GM18868 (cell line): ENCODE measurements at regions not wholly inside any gene's neighbourhood (a gene's known extent, or its start where the extent isn't known, plus 50 kb on each side); places are given as distances from the start of the nearest gene placed in this dataset.

Experiments
- ATAC-seq: cut with Tn5 transposase; IDR thresholded peaks from one replicate; pipeline ENCODE4 v1.9.1; 2021; ENCODE audit warnings: mild to moderate bottlenecking, moderate library complexity; ENCODE audit not compliant: unreplicated experiment

- ATAC-seq: no peak
These were observed 109.6 kb upstream of the BACH2 start for GRCh38 chr6:90406142-90406794.

DNA sequence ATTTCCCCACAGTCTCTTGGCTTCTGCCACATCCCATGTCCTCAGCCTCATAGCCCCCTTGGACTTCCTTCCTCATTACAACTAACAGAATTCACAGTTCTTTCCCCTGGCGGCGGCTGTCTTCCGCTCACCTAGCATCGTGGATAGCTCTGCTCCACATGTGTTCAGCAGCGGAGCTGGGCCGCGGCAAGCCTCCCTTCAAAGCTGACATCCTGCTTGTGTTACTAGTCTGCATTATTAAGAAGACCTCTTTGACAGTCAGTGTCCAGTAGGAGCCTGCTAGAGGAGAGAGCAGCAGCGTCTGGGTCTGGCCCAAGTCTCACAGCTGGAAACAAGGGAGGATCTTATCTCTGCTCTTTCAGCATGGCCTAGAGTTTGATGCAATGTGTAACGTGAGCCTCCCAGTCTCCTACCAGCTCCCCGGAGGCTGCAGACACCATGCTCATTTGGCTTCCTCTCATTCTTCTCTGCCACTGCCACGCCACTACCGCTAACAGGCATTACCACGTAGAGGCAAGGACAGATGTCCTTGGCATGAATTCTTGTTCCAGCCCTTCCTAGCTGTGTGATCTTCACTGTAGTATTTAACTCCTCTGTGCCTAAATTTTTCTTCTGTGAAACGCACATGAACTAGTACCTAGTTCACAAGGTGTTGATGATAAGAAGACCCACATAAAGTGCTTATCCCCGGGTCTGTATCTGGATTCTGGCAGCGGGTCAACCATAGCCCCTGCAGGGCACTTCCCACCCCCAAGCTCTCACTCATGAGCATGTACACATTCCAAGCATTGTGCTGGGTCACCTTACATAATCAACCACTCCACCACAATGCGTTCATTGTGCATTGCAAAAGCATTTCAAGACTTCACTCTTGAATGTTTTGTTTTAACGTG is 107.1 kb upstream of the BACH2 start:
- no peak for ATAC-seq

GRCh38 chr6:90402831-90403192 is 106.2 kb upstream of the BACH2 start:
- no peak for ATAC-seq

DNA sequence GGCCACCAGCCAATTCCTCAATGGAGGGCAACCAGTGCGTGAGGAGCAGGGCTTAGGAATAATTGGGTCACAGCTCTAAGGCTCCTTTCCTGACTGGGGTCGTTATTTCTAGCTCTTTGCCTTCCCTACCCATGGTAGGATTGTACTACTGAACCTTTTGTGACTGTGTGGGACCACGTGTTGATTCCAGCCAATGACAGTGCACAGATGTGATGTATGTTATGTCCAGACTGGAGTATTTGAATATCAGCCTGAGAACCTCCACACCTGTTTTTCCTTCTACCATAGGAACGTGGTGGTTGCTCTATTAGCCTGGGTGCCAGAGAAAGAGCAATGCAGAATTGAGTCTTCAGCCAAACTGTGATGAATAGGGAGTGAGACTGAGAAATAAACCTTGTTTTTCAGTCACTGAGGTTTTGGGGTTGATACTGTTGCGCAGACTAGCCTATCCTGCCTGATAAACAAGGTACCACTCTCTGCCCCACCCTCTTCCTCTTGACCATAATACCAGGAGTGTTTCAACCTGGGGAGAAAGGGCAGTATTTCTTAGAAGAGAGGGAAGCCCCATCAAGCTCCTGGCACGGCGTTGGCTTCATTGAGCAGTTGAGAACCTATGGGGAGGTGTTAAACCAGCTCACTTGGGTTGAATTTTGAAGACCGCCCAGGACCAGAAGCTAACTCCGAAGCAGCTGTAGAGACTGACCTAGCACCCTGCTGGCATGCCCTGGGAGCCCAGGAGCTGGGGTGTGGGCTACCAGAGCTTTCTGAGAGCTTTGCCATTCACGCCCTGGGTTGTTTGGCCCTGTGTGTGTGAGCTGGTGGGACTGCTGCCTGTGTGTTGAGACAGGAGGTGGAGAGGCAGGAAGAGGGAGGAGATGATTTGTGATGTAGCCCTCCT is 105.5 kb upstream of the BACH2 start:
- no peak for ATAC-seq

DNA sequence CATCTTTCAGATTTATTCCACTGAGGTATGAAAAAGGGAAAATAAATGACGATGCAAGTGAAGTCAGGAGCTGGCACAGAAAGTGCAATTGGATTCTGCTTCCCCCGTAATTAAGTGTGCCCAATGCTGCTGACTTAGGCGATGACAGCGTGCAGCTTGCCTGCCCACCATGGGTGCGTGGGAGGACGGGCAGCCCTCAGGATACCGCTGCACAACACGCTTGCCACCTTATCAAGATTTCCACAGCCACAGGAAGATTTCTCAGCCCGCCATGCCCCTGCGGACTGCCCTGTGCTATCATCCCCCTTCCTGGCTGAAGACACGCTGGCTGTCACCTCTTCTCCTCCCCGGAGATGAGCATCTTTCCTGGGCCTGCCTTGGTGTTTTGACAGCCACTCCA is 103.3 kb upstream of the BACH2 start:
- ATAC-seq: no peak

DNA sequence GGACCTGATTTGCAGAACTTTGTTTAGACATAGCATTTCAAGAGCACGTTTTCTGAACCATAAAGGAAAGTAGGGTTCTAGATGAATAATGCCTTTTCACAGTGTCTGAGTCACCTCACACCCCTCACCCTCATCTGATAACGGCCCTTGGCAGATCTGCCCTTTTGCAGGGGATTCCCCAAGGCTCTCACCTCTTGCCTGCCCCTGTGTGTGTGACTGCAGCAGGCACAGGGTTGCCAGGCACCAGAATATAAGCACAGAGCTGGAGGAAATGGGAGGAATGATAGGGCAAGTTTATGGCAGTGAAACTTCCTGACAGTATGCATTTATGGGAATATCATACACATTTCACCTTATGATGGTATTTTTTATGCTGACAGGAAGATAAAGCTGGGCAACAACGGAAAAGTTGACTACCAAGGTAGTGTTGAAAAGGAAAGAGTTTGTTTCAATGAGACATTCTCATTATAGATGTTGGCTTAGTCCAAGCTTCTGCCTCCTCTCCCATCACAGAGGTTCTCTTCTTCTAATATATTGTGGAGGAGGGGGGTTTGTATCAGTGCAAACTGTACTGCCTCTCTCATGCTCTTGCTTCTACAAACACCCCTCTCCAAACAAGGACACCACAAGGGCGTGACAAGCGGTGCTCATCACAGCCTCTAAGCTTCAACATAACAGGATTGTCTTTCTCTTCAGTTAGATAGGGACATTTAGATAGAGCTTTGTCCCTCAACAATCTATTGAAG is 101.5 kb upstream of the BACH2 start:
- peak; percentile 86 for ATAC-seq

DNA sequence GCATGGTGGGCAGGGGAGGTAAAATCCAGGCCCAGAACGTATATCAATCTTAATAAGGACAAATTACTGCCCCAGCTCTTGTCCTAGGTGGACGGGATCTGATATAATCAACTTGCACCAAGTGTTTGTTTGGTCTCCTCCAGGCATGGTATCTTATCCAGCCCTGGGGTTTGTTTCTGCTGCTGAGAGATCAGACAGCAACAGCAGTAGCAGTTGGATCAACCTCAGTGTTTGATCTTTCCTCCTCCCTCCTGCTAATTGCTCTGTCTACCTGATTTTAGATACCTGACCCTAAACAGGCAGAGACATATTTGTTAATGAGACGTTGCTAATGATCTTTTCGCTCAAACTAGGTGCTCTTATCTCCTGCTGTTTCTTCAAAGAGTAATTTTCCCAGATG is 100.4 kb upstream of the BACH2 start:
- ATAC-seq: no peak

- ATAC-seq: peak; percentile 52
These were observed 96.7 kb upstream of the BACH2 start for GRCh38 chr6:90393232-90393884.

DNA sequence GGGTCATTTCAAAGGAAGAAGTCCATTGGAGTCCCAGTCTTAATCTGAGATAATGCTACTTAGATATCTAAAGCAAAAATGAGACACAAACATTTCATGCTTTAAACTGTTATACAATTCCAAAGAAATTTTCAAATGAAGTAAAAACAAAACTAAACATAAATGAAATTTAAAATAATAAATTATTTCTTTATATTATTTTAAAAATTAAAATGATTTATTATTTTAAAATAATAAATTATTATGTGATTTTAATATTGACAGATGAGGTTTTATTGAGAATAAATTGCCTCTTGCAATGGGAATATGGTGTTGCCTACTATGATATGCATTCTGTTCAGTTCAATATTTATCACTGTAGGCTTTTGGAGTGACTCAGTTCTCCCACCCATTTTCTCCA is 93.7 kb upstream of the BACH2 start:
- ATAC-seq: no peak

- no peak for ATAC-seq
These were observed 91.8 kb upstream of the BACH2 start for GRCh38 chr6:90388395-90388794.

DNA sequence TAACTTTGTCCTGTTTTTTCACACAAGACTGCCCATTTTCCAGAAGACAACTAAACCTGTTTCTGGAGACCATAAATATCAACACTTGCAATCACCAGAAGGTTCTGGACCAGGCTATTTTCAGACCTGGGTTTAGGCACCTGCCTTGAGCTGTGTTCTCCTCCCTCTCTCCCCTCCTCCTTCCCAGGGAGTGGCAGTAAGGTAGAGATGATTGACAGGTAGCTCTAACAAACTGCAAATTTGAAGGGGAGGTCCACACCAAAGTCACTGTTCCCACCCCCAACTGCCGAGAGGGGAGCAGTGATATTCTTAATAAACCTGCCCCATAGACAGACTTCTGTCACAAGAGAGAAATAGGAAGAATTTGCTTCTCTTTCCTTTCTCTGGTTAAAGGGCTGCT is 91.2 kb upstream of the BACH2 start:
- no peak for ATAC-seq

GRCh38 chr6:90387383-90387775 is 90.7 kb upstream of the BACH2 start:
- no peak for ATAC-seq

- ATAC-seq: no peak
These were observed 90.0 kb upstream of the BACH2 start for GRCh38 chr6:90386399-90387382.

DNA sequence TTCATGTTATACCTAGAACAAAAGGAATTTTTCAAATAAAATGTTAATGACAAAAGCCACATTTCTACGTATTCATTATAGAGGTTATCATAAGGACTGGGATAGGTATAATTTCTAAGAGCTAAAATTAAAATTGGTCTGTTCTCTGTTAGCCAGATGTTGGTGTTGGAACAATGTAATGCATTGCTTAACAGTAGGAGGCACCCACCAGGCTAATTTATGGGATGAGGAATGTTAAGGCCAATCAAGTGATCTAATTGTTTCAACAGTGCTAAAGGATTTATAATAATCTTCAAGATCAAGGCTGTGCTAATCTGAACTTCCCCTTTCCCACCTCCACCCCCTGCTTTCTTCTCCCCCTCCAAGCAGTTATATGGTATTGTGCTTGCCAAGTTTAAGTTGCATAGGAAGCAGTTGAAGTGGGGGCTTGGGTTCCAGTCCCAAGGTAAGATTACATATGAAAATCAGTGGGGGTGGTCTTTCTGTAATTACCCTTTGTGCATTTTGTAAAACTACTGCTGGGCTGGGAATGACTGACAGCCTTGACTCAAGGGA is 89.2 kb upstream of the BACH2 start:
- no peak for ATAC-seq

DNA sequence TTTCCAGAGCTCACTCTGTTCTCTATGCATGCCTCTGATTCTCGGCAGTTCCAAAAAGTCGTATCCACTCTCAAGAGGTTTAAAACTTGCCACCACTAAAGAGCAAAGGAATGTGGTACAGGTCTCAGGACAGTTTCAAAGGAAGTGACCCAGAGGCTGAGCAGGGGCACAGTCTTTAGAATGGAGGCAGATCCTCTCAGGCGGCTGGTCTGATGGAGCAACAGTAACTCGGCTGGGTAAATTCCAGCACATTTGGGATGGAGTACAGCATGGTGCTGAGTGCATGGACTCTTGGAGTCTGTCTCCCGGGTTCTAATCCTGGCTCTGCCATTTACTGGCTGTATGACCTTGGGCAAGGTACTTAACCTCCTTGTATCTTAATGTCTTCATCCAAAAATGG is 88.1 kb upstream of the BACH2 start:
- ATAC-seq: no peak

DNA sequence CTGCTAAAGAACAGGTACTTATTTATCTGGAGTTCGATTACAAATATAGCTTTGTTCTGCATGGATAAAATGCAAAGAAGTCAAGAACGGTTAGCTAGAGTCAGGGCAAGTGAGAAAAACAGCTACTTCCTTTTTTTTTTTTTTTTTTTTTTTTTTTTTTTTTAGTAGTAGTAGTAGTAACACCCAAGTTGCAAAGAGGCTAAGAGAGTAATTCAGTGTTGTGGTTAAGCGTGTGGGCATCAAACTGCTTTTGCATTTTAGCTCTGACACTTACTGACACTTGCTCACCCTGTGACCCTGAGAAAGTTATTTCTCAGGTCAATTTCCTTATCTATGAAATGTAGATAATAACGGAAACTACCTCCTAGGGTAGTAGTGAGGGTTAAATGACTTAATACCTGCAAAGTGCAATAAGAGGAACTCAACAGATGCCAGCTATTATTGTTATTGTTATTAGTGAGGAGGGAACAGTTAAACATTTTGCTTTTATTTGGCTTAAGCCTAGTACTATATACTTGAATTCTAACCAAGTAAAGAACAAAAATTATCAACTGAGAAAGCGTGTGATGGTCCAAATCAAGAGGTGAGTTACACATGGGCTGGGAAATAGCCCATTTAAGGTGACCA is 86.7 kb upstream of the BACH2 start:
- no peak for ATAC-seq

GRCh38 chr6:90382760-90383159 is 86.1 kb upstream of the BACH2 start:
- ATAC-seq: no peak

DNA sequence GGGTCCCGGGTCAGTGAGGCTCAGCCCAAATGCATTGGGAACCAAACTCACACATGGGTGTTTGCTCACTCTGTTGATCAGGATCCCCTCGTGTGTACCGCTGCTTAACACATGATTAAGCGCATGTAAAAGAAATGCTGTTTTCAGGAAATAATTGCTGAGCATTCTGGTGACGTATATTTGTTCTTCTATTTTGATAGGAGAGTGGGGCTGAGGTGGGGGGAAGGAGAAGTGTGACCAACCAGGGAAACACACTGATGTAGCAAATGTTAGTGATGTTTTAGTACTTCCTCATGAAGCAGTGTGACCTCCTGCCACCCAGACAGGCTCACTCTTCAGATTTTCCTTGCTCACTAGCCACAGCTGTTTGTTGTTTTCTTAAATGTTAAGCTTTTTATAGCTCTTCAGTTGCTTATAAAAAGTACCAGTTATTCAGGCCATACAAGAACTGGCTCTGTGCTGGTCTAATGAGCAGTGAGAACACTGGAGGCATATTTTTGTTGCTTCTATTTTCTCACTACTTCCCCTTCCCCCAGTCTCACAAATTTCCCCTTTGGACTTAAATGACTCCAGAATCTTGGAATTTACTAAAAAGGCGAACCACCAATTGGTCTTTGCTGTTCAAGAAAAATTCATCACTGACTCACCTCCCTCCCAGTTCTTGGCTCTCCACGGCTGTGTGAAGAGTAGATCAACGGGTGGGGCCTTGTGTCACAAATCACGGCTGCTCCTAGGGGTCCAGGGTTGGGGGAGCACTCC is 79.2 kb upstream of the BACH2 start:
- ATAC-seq: no peak
